ENCODE measurements at regions not wholly inside any gene's neighbourhood (a gene's known extent, or its start where the extent isn't known, plus 50 kb on each side); places are given as distances from the start of the nearest gene placed in this dataset.

GRCh38 chr12:107349008-107349747 lies 255.8 kb upstream of the CRY1 start:
- peak; percentile 100 for DNase-seq (ENCODE audit: low spot score)

- peak; percentile 27 for DNase-seq (ENCODE audit: low spot score)
These were observed 256.5 kb upstream of the CRY1 start for GRCh38 chr12:107349839-107350238.

DNA sequence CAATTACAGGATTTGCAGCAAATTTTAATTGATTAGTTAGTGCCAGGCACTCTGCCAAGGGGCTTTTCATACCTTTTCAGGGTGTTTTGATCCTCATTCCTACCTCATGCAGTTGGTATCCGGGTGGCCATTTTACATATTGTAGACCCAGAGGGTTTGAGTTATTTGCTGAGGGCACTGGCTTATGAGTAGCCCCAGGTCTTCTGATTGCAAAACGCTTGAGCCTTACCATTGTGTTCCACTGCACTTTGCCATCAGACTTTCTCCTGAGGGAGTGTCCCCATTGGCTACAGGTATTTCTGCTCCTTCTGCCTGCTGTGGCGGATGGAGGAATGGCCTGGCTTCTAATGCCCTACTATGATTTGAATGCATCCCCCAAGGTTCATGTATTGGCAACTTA lies 257.8 kb upstream of the CRY1 start:
- DNase-seq (ENCODE audit: low spot score), result peak; percentile 20

GRCh38 chr12:107351713-107352112 lies 258.4 kb upstream of the CRY1 start:
- peak; percentile 89 for DNase-seq (ENCODE audit: low spot score)

DNA sequence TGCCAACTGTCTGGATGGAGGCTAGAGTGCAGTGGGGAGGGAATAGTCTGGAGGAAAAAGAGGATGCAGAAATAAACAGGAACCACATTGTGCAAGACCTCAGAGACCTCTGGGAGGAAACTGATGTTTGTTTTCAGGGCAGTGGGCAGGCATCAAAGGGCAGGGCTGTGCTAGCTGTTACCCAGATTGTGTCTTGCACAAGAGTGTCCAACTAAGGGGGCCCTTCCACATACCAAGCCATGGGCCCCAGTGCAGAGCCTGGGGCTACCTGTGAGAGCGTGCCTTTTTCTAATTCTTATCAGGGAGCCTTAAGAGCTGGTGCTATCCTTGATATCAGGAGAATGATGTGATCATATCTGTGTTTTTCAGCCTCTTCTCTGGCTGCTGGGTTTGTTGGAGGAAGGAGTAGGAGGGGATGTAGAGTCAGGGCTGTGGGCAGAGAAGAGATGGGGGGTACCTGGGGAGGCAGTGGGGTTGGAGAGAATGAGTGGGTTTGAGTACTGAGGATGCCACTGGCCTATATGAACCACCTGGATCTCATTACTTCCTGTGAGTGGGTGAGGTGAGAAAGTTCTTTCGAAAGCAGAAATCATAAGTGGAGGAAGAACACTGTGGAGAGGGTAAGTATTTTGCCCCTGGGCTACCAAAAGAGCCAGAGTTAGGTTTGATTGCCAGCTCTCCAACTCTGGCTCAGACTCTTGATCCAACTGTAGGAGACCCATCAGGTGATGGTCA lies 259.2 kb upstream of the CRY1 start:
- DNase-seq (ENCODE audit: low spot score), result peak; percentile 19

GRCh38 chr12:107353312-107353711 lies 260.0 kb upstream of the CRY1 start:
- DNase-seq (ENCODE audit: low spot score), result no peak

- DNase-seq (ENCODE audit: low spot score), result no peak
These were observed 261.7 kb upstream of the CRY1 start for GRCh38 chr12:107355004-107355565.

GRCh38 chr12:107355612-107356011 lies 262.3 kb upstream of the CRY1 start:
- no peak for DNase-seq (ENCODE audit: low spot score)

DNA sequence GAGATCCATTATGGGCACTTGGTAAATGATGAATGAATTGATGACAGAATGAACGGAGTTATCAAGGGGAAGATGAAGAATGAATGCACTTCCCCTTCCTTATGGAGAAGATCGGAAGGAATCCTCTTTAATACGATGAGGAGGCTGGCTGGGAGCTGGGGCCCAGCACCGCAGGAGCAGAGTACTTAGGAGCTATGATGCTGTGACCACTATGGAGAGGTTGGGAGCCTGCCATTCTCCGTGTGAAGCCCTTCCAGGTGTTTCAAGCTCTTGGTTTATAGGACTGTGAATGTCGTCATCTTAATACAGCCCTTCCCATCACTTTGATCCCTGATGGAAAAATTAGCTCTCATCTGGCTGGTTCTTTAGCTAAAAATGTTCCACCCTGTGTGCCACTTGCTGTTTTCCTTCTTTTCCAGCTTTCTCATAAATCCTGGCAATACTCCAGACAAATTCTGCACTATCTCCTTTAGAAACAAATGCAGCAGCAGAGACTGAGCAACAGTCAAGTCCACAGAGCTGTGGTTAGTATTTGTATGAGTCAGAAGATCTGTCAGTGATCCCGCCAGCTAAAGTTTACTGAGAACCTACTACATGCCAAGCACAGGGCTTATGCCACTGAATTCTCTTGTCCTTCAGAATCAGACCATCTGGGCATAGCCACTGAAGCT lies 263.1 kb upstream of the CRY1 start:
- peak; percentile 87 for DNase-seq (ENCODE audit: low spot score)

DNA sequence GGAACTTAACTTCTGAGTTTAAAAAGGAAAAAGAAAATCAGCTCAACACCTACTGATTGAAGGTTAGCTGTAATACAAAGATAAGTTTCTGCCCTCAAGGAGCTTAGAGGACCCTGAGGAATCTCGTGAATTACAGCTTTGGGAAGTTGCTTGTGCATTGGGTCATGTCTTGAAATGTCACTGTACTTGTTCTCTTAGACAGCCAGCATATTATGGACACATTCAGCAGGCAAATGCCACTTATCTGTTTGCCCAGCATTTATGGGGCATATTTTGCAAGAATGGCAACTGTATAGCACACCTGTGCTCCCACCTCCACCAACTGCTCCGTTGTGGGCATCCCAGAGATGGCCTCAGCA lies 263.6 kb upstream of the CRY1 start:
- no peak for DNase-seq (ENCODE audit: low spot score)

DNA sequence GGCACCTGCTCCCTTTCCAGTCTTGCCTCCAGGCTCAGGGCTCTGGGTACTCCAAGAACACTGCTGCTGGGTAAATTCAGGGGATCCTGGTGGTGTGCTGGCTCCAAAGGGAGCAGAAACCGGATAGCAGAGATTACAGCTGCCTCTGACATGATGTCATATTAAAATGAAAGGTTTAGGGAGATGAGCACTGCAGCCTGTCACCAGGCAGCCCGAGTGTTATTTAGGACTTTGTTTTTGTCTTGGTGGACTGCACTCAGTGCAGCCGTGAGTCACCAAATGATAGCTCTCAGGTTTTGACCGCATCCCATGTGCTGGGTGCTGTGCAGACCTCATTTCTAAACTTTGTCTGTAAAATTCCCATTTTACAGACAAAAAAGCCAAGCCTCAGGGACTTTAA lies 266.0 kb upstream of the CRY1 start:
- peak; percentile 92 for DNase-seq (ENCODE audit: low spot score)

DNA sequence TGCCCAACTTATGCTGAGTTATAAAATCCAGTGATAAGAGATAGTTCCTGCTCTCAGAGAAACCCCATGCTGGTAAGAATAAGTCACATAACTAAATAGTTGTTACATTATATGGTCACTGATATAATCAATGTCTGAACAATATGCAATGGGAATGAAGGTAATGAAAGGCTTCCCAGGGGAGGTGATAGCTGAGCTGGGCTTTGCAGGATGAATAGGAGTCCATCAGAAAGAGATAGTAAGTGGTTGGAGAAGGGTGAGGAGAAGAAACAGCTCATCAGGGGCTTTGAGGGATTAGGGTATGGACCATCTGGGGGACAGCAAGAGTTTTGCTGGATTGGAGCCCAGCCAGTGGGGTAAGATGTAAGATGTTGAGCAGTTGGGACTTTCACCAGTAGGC lies 266.7 kb upstream of the CRY1 start:
- DNase-seq (ENCODE audit: low spot score), result no peak

DNA sequence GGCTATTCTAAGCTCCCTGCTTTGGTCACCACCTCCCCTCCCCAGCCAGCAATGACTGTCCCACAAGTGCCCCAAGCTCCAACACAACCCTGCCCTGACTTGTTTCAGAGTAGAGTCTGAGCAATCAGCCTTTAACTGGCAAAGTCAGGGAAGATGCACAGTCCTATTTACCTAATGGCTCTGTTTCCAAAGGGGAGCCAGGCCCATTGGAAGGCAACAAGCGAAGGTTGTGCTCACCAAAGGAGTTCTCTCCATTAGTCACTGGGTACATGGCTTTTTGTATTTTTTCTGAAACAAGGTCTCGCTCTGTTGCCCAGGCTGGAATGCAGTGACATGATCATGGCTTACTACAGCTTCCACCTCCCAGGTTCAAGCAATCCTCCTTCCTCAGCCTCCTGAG lies 267.1 kb upstream of the CRY1 start:
- DNase-seq (ENCODE audit: low spot score), result peak; percentile 90

- DNase-seq (ENCODE audit: low spot score), result no peak
These were observed 268.6 kb upstream of the CRY1 start for GRCh38 chr12:107361970-107362369.

DNA sequence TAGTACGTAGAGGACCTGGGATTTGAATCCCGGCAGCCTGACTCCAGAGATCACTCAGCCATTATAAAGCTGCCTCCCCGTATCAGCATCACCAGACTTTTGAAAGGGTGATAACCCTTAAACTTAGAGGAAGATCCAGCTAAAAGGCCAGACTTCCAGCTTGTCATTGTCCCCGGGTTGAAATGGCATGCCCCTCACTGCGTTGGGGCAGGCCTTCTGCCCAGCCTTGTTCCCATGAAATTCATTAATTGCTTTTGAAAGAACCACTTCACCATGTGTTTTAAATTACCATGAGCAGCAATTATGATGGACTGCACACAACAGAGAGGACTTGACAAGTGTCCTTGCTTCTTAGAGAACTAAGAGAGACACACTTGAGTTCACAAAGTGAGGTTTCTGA lies 269.6 kb upstream of the CRY1 start:
- no peak for DNase-seq (ENCODE audit: low spot score)

GRCh38 chr12:107364875-107365518 lies 271.6 kb upstream of the CRY1 start:
- DNase-seq (ENCODE audit: low spot score), result no peak

DNA sequence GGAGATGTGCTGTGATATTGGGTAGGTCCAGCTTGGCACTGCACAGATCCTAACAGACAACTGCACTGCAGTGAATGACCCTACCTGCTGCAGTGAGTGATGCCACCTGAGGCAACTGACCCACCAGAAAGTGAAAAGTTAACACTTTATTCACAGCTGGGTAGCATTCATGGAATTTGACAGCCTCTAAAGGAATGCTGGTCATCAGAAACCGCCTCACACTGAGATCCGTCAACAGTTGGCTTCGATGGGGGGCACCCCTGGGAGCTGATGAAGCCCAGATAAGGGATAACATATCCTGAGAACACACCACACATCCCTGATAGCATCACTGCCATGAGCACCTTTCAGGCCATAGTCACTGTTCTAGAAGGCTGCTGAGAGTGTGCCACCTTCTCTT lies 272.4 kb upstream of the CRY1 start:
- no peak for DNase-seq (ENCODE audit: low spot score)

GRCh38 chr12:107366322-107366721 lies 273.0 kb upstream of the CRY1 start:
- no peak for DNase-seq (ENCODE audit: low spot score)

GRCh38 chr12:107368586-107368985 lies 275.2 kb upstream of the CRY1 start:
- no peak for DNase-seq (ENCODE audit: low spot score)

GRCh38 chr12:107369006-107369405 lies 275.7 kb upstream of the CRY1 start:
- DNase-seq (ENCODE audit: low spot score), result no peak

GRCh38 chr12:107369679-107370078 lies 276.3 kb upstream of the CRY1 start:
- DNase-seq (ENCODE audit: low spot score), result no peak

DNA sequence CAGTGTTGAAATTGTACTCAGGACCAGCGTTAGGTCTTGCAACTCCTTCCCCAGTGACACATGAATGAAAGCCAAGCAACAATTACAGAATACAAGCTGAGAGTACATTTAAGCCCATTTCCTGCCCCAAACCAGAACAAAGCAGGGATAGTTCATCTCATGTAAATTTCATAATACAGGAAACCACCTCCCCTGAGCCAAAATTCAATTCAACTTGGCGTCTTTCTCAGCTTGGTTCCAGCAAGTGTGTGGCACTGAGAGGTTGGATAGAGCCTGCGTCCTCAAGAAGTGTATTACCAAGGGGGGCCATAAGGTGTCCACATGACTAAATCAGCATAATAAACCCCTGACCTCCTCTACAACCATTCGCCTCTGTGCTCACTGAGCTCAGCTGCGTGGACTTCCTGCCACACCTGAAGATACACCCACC lies 278.9 kb upstream of the CRY1 start:
- peak; percentile 24 for DNase-seq (ENCODE audit: low spot score)
